Stromal cell of bone marrow (primary cell): ENCODE measurements at regions not wholly inside any gene's neighbourhood (a gene's known extent, or its start where the extent isn't known, plus 50 kb on each side); places are given as distances from the start of the nearest gene placed in this dataset.
A peak's percentile ranks its signal among the peaks of the same experiment; 100 is the strongest.

Source experiments
- DNase-seq: peaks from one replicate; pipeline ENCODE4 v3.0.0-alpha.2; 2012; ENCODE audit warnings: low read depth

DNA sequence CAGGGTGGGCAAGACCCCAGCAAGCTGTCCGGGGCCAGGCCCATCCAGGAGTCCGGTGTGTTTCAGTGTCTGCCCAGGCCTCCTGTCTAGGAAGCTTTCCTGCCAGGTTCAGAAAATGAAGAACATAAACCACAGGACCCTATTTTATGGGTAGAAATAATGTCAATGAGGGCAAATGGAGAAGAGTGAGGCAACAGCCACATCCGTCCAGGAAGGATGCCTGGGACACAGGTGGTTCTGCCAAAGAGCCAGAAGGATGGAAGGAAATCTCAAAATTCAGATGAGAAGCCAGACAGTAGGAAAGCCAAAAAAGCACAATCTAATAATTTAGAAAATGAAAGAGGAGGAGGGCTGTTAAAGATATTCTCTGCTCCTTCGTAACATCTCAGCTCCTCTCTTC lies 262.3 kb downstream of the AUH start:
- DNase-seq: no peak

- peak; percentile 29 for DNase-seq
Measured at GRCh38 chr9:91100878-91101450, 260.8 kb downstream of the AUH start.

GRCh38 chr9:91101611-91102168 lies 260.0 kb downstream of the AUH start:
- no peak for DNase-seq

DNA sequence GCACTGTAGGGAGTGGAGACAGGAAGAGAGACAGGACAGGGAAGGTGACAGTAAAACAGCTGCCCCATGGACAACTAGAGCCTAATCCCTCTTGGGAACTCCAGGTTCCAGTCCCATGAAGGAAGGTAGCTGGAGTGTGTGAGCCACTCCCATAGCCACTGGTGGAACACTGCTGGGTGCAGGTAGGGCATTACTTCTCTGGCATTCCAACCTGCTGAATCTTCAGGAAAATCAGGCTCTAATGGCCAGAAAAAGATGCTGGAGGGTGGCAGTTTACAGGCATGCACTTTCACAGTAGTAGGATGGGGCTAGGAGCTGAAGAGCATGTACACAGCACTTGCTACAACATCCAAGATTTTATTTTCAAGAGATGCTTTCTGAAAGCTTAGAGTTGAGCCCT lies 259.4 kb downstream of the AUH start:
- no peak for DNase-seq

GRCh38 chr9:91103931-91104330 lies 257.8 kb downstream of the AUH start:
- no peak for DNase-seq

DNA sequence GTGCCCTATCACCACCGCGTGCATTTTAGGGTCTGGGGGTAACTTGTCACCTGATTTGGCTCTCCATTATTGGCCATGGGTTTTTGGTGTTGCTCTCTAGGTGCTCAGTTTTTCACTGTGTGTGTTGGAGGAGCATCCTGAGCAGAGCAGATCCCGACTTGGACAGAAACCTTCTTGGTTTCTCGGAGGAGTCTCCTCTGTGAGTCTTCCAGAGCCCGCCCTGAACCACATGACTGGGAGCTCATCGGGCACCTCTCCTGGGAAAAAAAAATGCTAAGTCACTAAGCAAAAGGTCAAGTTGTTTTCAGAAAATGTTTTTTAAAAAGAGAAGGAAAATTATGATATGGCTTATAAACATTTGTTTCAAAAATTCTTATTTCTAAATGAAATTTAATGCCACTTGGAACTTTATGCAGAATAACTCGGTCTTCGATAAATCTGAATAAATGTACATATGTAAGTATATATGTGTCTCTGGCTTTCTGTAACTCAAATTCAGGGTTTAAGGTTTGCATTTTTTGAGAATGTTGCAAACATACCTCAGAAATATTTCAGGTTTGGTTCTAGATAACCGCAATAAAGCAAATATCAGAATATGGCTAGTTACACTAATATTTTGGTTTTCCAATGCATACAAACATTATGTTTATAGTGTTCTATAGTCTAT lies 255.2 kb downstream of the AUH start:
- peak; percentile 41 for DNase-seq

DNA sequence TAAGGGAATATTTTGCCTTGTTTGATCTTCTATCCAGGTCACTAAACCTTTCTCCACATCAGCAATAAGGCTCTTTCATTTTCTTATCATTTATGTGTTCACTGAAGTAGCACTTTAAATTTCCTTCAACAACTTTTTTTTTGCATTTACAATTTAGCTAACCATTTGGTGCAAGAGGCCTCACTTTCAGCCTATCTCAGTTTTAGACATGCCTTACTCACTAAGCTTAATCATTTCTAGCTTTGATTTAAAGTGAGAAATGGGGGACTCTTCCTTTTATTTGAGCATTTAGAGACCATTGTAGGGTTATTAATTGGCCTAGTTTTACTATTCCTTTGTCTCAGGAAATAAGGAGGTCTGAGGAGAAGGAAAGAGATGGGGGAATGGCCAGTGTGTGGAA lies 250.5 kb downstream of the AUH start:
- DNase-seq: no peak

DNA sequence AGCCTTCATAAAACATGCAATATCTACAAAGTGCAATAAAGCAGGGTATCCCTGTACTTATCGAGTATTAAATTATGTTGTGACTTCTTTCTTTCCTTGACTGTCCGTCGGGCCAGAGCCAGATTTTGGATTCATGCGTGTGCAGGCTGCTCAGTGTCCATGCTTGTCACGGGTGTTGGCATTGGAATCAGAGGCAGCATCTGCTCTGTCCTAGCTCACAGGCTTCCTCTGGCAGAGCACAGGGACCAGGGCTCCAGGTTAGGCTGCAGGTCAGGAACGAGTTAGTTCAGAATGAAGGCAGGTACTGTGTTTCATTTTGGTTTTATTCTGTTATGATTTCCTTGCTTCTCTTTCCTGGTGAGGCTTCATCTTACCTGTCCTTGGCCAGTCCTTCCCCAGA lies 249.8 kb downstream of the AUH start:
- DNase-seq: no peak

DNA sequence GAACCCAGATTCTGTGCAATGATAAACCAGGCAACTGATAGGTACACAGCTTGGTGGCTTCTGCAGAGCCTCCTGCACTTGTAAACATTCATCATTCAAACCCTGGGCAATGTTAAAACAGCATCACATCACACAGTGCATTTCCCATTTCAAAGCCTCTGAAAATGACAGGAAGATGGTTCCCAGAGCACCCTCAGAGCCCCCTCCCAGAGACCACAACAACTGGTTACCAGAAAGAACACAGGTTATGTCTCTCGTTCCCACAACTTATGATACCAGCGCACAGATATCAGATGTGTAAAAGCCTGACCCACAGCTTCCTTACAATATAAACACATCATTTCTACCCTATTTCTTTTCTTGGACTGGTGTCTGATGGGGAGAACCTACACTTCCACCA lies 248.7 kb downstream of the AUH start:
- DNase-seq: no peak

DNA sequence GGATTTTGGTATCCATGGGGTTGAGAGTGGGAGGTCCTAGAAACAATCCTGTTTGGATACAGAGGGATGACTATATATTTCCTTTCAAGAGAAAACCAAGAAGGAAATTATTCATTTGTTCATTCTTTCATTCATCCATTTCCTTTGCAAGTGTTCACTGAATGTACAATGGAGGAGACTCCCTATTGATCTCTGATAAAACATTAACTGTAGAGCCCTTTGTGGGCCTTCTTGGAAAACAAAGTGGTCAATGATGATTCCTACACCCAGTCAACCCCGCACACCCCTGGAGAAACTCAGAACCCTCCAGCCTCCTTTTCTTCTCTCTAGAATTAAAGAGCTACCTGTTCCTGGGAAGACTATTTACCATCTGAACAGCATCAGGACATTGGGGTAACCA lies 247.3 kb downstream of the AUH start:
- DNase-seq: no peak

GRCh38 chr9:91116211-91116610 lies 245.5 kb downstream of the AUH start:
- DNase-seq: no peak

GRCh38 chr9:91116711-91117110 lies 245.0 kb downstream of the AUH start:
- DNase-seq: no peak

DNA sequence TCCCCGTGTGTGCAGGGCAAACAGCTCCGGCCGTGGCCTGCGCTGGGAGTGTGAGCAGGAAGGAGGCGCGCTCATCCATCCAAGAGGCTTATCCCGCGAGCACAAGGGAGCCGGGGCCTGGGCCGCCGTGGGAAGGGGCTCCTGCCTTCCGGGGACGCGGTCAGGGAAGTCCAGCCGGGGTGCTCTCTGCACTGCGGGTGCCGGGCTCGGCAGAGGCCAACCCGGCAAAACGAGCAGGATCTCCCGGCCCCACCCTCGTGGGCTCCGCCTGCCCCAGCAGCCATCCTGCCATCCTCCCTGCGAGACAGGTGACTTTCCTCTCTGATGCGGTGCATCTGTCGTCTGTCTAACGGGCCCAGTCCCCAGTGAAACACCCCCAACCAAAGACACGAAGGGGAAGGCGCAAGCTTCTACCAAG lies 244.2 kb downstream of the AUH start:
- DNase-seq: no peak

- peak; percentile 57 for DNase-seq
Measured at GRCh38 chr9:91117959-91118703, 243.6 kb downstream of the AUH start.

DNA sequence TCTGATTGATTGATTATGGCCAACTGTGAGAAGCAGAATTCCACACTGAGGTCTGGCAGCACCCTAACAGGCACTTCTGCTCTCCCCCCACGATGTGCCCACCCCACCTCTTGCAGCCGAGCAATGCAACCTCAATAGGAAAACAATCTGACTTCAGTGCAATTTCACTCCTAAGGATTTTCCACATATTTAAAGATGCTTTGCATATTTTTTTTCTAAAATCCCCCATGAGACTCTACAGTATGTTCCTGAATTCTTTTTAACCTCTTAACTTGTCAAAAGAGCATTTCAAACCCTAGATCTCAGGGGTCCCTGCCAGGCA lies 243.1 kb downstream of the AUH start:
- no peak for DNase-seq

DNA sequence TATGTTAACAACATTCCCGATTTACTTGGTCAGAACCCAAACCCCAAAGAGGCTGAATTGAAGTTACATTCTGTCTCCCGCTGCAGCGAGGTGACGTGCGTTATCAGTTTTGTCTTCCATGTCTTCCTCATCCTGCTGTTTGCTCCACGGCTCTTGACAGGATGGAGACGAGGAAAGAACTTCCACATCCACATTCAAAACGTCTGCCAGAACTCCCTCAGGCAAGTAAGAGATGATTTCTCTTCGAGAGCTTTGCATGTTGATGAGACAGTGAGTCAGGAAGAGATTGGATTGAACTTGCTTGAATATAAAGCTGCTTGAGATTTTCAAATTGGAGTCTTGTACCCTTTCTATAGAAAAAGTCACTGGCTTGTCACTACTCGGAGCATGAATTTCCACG lies 242.6 kb downstream of the AUH start:
- DNase-seq: no peak

- DNase-seq: no peak
Measured at GRCh38 chr9:91119679-91120078, 242.0 kb downstream of the AUH start.

GRCh38 chr9:91120200-91120599 lies 241.5 kb downstream of the AUH start:
- no peak for DNase-seq

DNA sequence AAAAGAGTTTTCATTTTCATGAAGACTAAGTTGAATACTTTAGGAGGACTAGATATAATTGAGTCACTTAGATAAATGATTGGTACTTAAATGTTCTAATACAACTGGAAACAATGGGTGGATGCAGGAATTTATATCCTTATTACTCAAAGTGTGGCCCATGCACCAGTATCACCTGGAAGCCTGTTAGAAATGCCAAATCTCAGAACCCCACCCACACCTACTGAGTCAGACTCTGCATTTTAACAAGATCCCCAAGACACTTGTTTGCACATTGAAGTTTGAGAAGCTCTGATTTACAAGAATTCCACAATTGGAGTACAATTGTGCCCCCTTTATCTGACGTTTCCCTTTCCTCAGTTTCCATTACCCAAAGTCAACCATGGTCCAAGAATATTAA lies 239.0 kb downstream of the AUH start:
- no peak for DNase-seq

GRCh38 chr9:91126761-91127445 lies 234.8 kb downstream of the AUH start:
- no peak for DNase-seq

GRCh38 chr9:91127653-91128052 lies 234.1 kb downstream of the AUH start:
- no peak for DNase-seq

DNA sequence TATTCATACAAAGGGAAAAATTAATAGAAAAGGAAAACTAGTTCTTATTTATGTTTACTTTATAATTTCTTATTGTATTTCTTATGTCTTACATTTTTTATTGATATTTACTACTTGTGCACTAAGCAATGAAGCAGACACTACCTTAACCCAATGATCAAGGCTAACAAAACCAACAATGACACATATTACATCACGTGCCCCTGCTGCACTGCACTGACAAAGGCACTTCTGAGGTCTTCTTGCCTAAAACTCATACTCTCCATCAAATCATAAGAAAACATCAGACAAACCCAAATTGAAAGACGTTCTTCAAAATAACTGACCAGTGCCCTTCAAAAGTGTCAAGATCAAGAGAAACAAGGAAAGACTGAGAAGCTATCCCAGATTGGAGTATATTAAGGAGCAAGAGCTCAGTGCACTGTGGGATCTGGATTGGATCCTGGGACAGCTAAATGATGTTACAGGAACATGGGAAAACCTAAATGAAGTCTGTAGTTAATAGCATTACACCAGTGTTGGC lies 230.9 kb downstream of the AUH start:
- no peak for DNase-seq

GRCh38 chr9:91131433-91131839 lies 230.3 kb downstream of the AUH start:
- DNase-seq: peak; percentile 93
